ENCODE measurements at regions not wholly inside any gene's neighbourhood (a gene's known extent, or its start where the extent isn't known, plus 50 kb on each side); places are given as distances from the start of the nearest gene placed in this dataset.
A peak's percentile ranks its signal among the peaks of the same experiment; 100 is the strongest.

DNA sequence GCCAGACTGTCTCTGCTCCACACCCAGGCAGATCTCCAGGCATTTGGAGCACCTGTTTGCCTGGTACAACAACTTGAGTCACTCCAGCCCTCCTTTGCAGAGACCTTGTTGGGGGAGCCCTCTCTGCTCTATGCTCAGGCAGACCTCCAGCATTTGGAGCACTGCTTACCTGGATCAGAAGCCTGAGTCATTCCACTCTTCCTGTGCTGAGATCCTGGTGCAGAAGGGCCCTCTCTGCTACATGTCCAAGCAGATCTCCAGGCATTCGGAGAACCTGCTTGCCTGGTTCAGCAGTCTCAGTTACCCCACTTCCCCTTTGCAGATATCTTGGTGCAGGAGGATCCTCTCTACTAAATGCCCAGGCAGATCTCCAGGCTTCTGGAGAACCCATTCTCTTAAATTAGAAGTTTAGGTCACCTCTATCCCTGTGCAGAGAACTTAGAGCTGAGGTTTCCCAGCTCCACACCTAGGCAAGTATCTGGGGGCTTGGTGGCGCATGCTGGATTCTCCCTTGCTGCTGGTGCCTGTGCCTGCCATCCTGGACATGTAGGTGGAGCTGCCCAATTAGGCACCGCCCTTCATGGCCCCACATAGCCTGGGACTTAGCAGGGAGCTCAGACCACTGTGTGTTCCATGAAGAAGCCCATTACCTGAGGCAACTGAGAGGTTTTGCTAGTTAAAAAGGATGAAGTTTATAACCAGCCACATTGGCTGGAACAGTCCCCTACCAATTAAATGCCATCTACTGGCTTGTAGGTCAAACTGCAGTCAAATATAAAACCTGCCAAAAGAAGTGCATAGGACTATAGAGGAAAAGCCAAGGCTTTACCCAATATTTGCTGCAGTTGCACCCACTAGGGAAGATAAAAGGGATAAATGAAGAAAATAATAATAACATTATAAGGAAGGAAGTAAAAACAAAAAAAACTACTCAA, 97.6 kb upstream of the SLITRK6 start:
- TF ChIP-seq, protein P1, sequence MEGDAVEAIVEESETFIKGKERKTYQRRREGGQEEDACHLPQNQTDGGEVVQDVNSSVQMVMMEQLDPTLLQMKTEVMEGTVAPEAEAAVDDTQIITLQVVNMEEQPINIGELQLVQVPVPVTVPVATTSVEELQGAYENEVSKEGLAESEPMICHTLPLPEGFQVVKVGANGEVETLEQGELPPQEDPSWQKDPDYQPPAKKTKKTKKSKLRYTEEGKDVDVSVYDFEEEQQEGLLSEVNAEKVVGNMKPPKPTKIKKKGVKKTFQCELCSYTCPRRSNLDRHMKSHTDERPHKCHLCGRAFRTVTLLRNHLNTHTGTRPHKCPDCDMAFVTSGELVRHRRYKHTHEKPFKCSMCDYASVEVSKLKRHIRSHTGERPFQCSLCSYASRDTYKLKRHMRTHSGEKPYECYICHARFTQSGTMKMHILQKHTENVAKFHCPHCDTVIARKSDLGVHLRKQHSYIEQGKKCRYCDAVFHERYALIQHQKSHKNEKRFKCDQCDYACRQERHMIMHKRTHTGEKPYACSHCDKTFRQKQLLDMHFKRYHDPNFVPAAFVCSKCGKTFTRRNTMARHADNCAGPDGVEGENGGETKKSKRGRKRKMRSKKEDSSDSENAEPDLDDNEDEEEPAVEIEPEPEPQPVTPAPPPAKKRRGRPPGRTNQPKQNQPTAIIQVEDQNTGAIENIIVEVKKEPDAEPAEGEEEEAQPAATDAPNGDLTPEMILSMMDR (conservative IDR thresholded peaks at IDR 0.05; ENCODE audit: low read depth, low read length), result peak; percentile 49
- no peak for TF ChIP-seq EZH2 (IDR thresholded peaks at IDR 0.05; ENCODE audit: borderline replicate concordance, low read depth, low read length, poor library complexity, severe bottlenecking)

Data from A673 (cell line).